HL-60/S4 treated with phorbol 12-myristate 13-acetate at 8.2 ng/mL for 4 days and 3 days (cell line): ENCODE measurements at regions not wholly inside any gene's neighbourhood (a gene's known extent, or its start where the extent isn't known, plus 50 kb on each side); places are given as distances from the start of the nearest gene placed in this dataset.
"Not testable (repeated sequence)": the region's sequence is repeated elsewhere in the genome, so short reads cannot be mapped to it uniquely, and the experiment has no call there.

ENCODE experiments used
- in situ Hi-C: fragments of 300-500 bp; cut with MboI; formaldehyde crosslinking; loops from 2 replicates; pipeline ENCODE4 v1.15.0; 2022; ENCODE audit warnings: low sequenced_read_pairs

DNA sequence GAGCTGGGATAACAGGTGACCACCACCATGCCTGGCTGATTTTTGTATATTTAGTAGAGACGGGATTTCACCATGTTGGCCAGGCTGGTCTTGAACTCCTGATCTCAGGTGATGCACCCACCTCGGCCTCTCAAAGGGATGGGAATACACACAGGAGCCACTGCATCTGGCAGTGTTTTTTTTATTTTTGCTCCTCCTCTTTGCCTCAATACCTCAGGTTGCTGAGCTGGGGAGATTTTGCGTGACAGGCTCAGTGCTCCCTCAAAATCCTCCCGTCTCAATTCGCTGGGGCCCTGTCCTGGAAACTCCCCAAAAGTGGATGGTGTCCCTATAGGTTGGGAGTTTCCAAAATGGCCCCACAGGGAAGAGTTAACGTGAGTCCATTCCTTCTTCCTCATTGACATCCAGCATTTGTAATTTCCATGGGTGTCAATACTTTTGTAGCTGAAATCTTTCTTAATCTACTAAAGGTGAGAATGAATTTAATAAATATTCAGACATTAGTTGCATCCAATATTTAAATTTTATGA lies 71.8 kb downstream of the GGTLC2 start:
- in situ Hi-C loops, result no loop called here

DNA sequence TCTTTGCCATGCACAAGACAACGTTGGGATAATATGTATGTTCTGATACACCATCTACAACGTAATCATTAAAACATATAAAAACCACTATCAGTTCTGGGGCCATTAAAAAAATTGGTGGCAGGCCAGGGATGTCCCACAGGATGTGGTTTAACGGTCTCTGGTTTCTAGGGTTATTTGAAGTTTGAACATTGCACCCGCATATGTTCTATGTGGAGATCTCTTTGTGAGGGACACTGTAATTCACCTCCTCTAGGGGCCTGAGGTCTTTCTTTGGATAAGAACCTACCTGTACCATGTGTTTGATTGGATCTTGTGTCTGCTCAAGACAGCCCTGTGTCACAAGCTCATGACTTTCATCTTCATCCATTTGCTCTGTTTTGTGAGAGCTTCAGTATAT lies 73.2 kb downstream of the GGTLC2 start:
- in situ Hi-C loops, result no loop called here

DNA sequence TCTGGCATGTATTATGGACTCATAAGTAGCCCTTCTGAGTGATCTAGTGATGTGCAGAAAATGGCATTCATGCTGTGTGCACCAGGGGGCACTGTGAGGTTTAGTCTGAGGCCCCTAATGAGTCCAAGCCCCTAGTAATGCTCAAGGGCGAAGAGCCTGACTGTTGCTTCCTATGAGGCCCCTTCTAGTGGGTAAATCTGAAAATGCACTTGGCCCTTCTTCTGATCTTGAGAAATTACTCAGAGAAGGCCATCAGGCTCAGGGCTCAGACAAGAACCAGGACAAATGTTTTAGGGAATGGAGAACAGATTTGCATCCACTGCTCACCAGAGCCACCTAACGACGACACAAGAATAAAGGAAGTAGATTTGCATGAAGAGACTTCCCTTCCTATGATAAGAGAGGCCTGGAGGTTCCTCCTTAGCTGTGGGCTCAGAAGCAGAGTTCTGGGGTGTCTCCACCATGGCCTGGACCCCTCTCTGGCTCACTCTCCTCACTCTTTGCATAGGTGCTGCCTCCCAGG lies 75.8 kb downstream of the GGTLC2 start:
- in situ Hi-C loops, result no loop called here

DNA sequence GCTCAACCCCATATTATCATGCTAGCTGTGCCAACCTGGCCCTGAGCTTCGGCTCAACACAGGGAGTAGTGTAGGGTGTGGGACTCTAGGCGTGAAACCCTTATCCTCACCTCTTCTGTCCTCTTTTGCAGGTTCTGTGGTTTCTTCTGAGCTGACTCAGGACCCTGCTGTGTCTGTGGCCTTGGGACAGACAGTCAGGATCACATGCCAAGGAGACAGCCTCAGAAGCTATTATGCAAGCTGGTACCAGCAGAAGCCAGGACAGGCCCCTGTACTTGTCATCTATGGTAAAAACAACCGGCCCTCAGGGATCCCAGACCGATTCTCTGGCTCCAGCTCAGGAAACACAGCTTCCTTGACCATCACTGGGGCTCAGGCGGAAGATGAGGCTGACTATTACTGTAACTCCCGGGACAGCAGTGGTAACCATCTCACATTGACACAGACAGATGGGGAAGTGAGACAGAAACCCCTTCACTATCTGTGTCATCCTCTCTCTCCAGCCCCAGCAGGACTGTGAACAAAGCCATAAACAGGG lies 76.4 kb downstream of the GGTLC2 start:
- in situ Hi-C loops, result no loop called here

DNA sequence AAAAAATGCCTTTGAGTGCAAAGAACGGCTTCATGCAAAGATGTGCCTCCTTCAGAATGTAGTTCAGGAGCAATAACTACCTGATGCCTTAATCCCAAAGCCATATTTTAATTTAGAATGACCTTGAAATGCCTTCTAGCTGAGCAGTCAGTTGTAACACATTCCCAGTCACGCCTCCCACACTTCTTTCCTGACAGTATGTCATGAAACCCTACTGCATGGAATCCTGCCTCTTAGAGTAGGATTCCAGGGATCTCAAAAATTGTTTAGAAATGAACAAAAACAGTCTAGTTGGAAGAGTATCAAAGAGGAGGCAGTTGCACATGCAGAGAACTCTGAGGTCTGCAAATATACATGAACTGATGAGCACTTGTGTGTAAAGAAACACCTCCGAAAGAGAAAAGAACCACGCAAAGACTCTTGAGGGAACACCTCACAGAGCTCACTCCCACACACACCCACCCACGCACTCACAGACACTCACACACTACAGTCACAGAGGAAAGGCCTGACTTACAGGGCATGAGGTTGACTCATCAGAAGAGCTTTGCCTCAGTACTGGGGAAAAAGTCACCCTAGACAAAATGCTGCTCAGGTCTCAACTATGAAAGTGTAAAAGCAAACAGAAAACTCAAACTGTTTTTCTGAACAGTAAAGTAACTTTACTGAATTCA lies 77.4 kb downstream of the GGTLC2 start:
- in situ Hi-C loops, result no loop called here

DNA sequence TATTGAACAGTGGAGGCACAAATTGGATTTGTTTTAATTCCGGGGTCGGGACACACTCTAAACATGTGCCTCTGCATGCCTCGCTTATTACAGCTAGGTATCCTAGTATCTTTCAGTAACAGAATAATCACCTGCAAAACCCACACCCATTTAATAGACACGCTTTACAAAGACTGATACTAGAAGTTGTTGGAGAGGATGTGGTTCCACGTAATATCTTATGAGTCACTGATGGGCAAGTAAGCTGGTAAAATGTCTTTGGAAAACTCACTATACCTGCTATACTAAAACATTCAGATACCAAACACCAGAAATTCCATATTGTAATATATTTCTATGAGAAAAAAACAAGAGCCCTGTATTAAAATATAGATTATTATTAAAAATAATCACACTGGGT lies 84.0 kb downstream of the GGTLC2 start:
- in situ Hi-C loops, result no loop called here

DNA sequence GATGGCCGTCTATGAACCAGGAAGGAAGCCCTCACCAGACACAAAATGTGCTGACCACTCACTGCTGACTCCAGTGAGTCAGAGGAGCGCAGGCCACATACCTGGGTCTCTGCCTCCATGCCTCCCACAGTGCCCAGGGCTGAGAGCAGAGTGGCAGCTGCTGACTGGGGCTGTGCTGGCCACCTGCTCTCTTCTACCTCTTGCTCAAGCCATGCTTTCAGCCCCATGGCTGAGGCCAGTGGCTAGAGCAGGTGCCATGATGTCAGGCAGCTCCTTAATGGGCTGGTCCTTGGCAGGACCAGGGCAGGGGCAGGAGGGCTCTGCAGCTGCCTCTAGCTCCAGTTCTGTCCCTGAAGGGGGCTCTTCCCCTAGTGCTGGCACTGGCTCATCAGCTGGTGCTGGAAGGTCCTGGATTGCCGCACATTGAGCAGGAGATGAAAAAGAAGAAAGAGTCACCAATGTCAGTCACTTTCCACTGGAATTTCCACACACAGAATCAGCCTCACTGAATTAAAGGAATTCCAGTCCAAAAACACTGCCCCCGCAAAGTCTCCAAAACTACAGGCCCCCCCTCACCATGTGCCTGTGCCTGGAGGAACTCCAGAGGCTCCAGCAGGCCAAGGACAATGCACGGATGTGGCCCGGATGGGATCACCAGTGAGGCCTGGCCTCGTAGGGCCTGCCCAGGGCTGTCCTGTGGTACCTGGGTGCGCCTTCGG lies 86.4 kb downstream of the GGTLC2 start:
- in situ Hi-C loops, result no loop called here

DNA sequence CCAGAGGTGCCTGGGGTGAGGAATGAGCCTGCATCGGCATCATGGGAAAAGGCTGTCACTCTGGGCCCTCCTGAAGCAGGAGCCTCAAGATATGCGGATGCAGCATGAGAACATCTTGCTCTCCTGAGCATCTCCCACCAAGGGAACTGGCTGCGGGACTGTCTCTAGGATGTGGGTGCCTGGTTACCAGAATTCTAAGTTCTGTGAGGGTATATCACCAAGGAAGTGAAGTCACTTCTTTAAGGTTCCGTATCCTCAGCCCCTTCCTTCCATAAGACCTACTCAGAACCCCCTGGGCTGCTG lies 86.9 kb downstream of the GGTLC2 start:
- in situ Hi-C loops, result no loop called here

DNA sequence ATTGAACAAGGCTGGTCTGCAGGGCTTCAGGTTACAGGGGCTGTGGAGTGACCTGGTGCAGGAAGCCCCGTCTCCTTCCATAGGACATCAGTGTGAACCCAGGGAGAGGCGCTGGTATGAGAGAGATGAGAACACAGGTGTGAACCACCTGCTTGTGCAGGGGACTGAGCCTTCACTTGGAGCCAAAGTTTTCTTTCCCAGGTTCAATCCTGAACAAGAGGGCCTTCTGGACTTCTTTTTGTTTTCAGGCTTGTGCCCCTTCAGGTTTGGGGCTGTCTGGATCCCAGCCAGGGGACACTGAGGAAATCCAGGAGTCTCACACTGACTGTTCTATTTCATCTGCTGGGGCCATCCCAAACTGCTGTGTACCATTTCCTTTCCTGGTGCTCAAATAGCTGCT lies 88.6 kb downstream of the GGTLC2 start:
- in situ Hi-C loops, result not testable (repeated sequence)

DNA sequence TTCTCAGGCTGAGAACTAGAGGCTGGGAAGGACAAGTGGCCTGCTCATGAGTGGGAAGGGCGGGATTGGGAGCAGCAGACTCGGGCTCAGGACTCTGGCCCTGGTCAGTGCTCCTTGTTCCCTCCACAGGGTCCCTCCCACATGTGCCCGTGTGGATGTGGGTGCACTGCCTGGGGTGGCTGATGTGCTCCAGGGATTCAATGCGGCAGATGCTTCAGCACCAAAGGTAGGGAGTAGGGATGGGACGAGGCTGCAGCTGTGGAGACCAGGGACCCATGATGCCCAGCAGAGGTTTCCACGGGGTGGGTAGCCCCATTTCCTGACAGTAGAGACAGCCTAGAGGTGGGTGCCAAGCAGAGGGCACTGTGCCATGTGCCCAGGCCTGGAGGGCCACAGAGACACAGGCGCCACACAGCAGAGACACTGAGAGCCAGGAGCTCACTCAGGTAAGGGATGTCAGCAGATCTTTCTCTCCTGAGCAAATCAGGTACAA lies 89.5 kb downstream of the GGTLC2 start:
- in situ Hi-C loops, result no loop called here

DNA sequence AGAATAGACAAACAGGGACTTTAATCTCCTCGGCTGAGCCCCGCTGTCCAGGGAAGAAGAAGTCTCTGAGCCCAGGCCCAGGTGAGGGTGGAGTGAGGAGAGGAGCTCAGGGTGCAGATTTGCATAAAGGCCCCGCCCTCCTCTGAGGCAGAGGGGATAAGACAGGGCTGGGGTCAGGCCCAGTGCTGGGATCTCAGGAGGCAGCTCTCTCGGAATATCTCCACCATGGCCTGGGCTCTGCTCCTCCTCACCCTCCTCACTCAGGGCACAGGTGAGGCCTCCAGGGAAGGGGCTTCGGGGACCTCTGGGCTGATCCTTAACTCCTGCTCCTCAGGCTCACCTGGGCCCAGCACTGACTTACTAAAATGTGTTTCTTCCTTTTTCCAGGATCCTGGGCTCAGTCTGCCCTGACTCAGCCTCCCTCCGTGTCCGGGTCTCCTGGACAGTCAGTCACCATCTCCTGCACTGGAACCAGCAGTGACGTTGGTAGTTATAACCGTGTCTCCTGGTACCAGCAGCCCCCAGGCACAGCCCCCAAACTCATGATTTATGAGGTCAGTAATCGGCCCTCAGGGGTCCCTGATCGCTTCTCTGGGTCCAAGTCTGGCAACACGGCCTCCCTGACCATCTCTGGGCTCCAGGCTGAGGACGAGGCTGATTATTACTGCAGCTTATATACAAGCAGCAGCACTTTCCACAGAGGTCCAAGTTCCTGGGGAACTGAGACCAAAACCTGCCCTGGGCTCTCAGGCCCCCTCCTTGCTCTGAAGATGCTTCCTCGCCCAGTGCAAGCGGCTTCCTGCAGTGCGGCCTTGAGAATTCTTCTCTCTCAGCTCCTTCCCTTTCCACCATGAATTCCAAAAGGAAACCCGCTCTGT lies 90.2 kb downstream of the GGTLC2 start:
- in situ Hi-C loops, result not testable (repeated sequence)

DNA sequence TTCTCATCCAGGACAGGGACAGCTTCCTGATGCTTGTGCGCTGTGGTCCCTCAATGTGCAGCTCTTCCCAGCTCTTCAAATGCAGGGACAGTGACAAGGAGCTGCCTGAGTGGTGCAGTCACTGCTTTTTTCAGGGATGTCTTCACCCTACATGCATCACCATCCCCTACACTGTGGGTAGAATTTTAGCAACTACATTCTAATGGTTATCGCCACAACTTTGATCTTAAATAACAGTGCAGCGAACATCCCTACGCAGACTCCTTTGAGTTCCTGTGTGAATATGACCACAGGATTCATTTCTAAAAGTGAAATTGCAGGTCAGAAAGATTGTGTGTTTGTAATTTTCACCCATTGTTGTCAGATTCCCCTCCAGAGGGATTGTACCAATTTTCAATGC lies 90.9 kb downstream of the GGTLC2 start:
- in situ Hi-C loops, result not testable (repeated sequence)

DNA sequence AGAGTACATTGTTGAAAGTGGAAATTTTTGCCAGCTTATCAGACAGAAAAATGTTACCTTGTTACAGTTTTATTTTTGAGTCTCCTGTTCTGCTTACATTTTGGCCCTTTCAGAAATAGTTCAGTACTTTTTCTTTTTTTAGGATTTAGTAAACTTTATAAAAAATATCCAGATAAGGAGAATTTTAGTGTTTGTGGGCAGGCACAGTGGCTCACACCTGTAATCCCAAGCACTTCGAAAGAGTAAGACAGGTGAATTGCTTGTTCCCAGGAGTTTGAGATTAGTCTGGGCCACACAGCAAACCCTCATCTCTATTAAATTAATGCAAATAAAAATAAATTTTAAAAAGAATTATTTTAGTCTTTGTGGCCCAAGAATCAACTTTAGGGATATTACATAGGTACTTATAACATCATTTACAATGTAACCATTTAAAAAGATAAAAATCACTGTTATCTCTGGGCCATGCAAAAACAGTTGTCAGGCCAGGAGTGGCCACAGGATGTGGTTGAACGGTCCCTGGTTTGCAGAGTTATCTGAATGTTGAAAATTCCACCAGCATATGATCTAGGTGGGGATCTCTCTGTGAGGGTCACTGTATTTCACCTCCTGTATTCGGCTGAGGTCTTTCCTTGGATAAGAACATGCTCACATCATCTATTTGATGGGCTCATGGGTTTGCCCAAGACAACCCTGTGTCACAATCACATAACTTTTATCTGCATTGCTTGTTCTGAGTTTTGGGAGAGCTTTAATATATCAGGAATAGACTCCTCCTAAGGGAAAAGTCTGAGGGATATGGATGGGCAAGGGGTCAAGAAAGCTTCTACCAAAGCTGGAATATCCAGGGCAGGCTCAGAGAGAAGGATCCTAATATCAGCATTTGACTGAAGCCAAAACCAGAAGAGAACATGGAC lies 91.5 kb downstream of the GGTLC2 start:
- in situ Hi-C loops, result no loop called here

DNA sequence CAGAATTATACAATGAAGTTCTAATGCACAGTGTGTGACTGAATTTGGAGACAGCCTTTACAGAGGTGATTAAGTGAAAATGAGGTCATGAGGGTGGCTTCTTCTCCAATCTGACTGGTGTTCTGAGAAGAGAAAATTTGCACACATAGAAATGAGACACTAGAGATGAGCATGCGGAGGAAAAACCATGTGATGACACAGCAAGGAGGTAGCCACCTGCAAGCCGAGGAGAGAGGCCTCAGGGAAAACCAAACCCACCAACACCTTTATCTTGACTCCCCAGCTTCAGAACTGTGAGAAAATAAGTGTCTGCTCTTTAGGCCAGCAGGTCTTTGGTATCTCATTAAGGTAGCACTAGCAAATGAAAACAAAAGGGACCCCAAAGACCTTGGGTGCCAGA lies 93.2 kb downstream of the GGTLC2 start:
- in situ Hi-C loops, result no loop called here

DNA sequence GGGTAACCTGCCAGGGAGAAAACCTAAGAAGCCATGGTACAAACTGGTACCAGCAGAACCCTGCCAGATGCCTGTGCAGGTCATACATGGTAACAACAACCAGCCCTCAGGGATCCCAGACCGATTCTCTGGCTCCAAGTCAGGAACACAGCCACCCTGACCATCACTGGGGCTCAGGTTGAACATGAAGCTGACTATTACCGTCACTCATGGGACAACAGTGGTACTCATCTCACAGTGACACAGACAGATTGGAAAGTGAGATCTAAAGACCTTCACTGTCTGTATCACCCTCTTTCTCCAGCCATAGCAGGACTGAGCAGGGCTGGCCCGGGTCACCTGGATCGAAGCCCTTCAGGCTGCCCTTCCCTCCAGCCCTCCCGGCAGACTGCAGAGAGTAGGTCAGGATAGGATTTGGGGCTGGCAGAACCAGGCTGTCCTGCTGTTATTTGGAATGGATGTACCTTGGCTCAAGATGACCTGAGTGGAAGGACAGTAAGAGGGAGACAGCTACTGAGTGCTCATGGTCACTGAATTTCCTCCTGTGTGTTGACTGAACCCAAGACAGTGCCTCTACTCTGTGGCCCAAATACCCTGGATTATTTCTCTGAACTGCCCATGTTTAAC lies 94.7 kb downstream of the GGTLC2 start:
- in situ Hi-C loops, result no loop called here

DNA sequence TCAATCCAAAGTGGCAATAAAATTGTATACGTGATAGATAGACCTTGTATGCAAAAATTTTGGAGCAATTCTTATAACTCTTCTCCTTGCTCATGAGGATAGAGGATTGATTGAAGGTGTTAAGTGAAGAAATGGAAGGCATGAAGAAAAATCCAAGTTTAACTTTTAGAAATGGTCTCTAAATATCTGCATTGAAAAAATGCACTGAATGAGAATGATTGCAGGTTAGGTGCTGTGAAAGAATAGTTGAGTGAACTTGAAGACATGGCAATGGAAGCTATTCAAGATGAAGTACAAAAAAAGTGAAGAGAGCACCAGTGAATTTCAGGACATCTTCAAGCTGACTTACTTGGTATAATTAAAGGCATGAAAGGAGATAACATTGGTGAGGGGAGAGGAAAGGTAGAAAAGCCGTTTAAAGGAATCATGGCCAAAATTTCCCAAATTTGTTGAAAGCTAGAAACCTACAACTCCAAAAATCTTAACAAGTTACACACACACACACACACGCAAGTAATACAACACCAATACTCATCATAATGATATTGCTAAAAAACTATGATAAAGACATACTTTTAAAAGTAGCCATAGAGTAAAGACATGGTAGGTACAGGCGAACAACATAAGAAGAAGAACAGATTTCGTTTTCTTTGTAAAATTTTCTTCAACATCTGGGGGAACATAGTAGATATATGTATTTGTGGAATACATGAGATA lies 96.3 kb downstream of the GGTLC2 start:
- in situ Hi-C loops, result no loop called here

DNA sequence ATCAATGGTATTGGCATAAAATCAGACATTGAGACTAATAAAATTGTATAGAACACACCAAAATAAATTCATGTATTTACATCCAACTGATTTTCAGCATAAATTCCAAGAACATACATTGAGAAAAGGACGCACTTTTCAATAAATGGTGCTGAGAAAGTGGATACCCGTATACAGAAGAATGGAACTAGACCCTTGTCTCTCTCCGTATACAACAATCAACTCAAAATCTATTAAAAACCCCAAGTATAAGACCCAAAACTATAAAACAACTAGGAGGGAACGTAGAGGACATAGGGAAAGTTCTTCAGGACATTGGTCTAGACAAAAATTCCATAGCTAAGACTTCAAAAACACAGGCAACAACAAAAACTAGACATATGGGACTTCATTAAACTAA lies 97.4 kb downstream of the GGTLC2 start:
- in situ Hi-C loops, result no loop called here

DNA sequence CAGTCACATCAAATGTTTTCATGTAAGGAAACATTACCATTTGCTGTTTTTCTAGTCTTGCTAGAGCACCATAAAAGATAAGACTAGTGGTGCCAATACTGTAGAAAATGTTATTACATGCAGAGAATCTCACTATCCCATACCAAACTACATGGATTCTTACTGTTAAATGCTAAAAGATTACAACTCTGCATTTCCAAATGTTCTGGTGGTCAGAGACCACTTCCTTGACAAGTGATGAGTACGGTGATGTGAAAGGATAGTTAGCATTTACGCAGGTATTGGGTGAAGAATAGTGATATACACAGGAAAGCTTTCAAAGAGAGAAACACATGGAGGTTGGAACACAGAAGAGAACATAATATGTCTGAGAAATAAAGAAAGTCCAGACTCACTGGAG lies 98.2 kb downstream of the GGTLC2 start:
- in situ Hi-C loops, result no loop called here
